GM18505 (cell line): ENCODE measurements at regions not wholly inside any gene's neighbourhood (a gene's known extent, or its start where the extent isn't known, plus 50 kb on each side); places are given as distances from the start of the nearest gene placed in this dataset.
"Not testable (repeated sequence)": the region's sequence is repeated elsewhere in the genome, so short reads cannot be mapped to it uniquely, and the experiment has no call there.

Experiments used
- ATAC-seq: cut with Tn5 transposase; IDR thresholded peaks from one replicate; pipeline ENCODE4 v1.9.1; 2021; ENCODE audit not compliant: unreplicated experiment
- POLR2A ChIP-seq: IDR thresholded peaks from 4 replicates; pipeline ENCODE4 v1.6.1; 2011; ENCODE audit warnings: borderline replicate concordance; ENCODE audit not compliant: insufficient read depth, insufficient read length; ENCODE audit errors: extremely low read depth

DNA sequence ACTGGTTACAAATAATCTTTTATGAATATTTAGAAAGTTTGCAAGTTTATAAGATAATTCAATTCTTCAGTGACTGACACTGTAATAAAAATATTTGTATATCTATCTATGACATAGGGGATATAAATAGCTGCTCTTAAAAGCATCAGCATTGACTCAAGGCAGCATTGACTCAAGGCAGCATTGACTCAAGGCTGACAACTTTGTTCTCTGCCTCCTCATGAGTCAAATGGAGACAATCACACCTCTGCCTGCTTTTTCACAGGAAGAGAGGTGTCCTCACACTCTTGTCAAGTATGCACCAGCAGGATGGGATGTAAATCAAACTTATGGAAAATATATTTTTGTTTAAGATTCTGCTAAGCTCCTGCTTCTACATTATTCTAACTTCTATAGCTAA lies 1173.1 kb downstream of the NSUN3 start:
- no peak for ATAC-seq
- TF ChIP-seq POLR2A: no peak

DNA sequence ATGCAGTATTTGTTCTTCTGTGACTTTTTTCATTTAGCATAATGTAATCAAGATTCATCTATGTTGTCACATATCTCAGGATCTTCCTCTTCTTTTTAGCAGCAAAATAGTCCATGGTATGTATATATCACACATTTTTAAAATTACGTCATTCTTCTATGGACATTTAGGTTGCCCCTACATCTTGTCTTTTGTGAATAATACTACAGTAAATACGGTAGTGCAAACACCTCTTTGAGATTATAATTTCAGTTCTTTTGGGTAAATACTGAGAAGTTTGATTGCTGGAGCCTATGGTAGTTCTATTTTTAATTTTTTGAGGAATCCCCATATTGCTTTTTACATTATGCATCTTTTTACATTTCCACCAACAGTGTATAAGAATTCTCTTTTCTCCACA lies 1174.9 kb downstream of the NSUN3 start:
- ATAC-seq: no peak
- no peak for TF ChIP-seq POLR2A

DNA sequence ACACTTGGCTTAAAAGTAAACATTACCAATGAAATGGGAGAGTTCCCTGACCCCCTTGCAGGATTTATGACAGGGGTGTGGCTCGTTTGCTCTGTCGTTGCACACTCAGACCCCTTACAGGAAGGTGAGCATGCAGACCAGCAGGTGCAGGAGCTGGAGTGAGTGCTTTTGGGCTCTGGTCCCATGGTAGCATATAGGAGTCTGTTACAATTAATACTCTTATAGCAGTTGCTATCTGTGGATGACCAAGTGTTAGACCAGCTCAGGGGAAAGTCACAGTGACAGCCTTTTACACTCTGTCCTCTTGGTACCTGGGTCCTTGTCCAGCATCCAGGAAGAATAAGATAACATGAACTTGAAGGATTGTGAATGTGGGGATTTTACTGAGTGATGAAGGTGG lies 1177.5 kb downstream of the NSUN3 start:
- ATAC-seq: no peak

DNA sequence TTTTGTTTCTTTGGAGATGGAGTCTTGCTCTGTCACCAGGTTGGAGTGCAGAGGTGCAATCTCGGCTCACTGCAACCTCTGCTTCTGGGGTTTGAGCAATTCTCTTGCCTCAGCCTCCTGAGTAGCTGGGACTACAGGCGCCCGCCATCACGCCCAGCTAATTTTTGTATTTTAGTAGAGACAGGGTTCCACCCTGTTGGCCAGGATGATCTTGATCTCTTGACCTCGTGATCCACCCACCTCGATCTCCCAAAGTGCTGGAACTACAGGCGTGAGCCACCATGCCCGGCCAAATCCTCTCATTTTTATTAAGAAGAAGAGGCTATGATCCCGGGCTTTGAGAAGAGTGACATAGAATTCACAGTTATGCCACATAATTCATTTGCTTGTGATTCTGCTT lies 1178.4 kb downstream of the NSUN3 start:
- not testable (repeated sequence) for ATAC-seq

More for the DNA sequence above, 1177.5 kb downstream of the NSUN3 start:
- TF ChIP-seq POLR2A: no peak

DNA sequence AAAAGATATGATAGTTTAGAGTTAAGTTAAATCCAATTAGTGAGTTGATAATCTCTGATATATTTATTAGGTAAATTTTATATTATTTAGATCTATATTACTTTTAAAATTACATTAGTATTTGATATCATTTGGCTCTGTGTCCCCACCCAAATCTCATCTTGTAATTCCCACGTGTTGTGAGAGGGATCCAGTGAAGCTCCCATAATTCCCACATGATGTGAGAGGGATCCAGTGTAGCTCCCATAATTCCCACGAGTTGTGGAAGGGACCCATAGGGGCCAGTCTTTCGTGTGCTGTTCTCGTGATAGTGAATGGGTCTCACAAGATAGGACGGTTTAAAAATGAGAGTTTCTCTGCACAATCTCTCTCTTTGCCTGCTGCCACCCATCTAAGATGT lies 1183.6 kb downstream of the NSUN3 start:
- ATAC-seq: no peak
- TF ChIP-seq POLR2A: no peak

DNA sequence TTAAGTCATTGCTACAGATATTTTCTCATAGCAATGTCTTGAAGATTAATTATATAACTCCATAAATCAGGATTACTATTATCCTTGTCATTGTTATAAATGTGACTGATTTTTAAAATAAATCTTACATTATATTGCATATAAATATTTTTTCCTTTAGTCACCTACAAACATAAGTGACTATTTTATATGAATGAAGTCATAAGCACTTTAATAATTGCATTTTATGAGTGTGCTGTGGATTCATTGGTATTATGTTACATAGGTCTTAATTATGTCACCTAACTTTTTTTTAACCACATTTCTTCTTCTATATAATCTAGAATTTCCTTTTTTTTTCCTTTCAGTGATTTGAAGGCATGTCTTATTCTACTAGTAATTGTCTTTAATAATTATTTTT lies 1191.2 kb downstream of the NSUN3 start:
- TF ChIP-seq POLR2A: no peak

DNA sequence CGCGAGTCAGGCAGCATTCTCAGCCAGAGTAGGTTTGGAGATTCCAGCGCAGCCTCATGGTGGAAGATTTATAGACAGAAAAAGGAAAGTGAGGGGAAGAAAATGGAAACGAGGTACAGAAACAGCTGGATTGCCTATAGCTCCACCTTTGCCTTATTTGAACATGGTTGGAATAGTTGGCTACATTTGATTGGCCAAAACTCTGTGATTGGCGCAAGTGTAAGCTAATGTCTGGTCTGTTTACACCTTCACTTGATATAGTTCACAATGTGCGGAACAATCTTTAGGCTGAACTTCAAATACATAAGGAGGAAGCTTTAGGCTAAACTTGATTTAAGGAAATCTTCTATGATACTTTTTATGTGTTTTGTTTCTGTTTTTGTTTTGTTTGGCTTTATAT lies 1191.9 kb downstream of the NSUN3 start:
- no peak for ATAC-seq
- TF ChIP-seq POLR2A: no peak

More for the DNA sequence above, 1191.2 kb downstream of the NSUN3 start:
- ATAC-seq: no peak

DNA sequence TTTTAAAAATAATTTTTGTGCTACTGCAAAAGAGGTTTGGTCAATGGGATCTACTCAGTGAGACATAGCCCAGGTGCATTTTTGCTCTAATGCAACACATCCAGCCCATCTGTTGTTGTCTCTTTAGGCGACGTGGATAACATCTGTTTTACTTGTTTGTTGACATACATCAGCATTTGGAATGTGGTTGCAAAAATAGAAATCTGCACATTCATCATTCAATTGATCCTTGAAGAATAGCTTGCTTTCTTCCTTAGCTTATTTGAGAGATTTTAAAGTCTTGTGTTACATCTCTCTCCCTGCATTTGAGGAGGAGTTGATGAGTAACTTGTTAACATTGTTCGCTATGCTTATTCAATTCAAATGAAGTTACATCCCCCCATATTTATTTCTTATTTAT lies 1202.3 kb downstream of the NSUN3 start:
- ATAC-seq: no peak
- TF ChIP-seq POLR2A: no peak

DNA sequence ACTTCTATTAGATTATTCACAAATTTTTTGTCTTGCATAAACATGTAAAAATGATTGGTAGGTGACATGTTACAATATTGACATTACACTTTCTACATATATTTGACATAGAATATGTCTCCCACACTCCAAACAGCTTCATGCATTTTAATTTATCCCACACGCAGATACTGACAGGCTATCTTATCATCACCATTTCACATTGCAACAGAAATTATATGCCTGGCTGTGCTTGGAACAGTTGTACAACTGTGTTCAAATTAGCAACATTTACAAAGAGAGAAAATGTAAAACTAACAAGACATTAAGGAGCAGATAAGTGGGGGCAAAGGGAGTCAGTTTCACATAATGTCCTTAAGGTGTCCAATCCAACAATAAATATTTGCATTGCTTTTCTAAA lies 1208.5 kb downstream of the NSUN3 start:
- ATAC-seq: no peak
- TF ChIP-seq POLR2A: no peak

DNA sequence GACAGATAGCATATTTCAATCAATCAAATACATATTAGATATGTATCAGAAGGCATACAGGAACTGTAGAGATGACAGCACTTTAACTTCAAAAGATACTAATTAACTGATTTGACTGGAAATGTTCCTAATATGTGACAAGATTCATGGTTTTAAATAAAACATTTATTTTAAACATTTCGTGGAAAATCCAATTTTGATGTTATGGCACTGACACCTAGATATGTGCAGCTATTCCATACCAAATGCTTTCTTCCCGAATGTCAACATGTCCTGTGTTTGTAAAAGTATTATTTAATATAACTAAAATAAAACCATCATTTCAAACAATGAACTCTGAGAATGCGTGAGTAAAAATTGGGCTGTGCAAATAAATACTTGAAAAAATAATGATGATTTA lies 1209.3 kb downstream of the NSUN3 start:
- ATAC-seq: no peak
- no peak for TF ChIP-seq POLR2A

DNA sequence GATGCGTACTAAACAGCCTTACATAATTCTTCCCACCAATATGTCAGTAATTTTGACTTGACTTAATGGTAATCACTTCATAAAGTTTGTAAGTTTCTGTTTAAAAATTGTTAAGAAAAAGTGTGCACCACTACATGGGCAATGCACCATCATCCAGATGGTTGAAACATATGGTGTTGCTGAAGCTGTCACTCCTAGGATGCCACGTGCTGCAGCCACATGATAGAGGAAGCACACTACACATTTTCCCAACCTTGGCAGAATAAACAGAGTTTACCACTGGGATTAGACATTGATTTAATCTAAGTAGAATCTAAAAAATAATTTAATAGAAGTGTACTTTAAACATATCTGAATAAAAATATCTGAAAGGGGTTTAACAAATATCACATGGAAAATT lies 1209.9 kb downstream of the NSUN3 start:
- TF ChIP-seq POLR2A: no peak
- ATAC-seq: no peak

DNA sequence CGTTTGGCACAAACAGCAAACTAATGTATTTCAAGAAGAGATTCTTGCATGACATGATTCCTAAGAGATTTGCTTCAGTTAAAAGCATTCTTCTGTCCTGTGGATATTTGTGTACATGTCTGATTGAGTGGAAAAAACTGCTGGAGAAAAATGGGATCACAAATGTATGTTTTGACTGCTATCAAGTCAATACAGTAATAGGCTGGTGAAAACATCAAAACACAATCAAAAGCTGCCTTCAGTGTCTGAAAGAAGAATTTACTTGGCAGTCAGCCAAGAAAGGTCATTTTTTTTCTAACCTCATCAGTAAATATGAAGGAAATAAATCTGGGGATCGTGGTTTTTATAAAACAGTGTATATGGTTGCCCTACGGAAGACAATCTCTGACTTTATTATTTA lies 1214.8 kb downstream of the NSUN3 start:
- no peak for TF ChIP-seq POLR2A
- ATAC-seq: no peak

DNA sequence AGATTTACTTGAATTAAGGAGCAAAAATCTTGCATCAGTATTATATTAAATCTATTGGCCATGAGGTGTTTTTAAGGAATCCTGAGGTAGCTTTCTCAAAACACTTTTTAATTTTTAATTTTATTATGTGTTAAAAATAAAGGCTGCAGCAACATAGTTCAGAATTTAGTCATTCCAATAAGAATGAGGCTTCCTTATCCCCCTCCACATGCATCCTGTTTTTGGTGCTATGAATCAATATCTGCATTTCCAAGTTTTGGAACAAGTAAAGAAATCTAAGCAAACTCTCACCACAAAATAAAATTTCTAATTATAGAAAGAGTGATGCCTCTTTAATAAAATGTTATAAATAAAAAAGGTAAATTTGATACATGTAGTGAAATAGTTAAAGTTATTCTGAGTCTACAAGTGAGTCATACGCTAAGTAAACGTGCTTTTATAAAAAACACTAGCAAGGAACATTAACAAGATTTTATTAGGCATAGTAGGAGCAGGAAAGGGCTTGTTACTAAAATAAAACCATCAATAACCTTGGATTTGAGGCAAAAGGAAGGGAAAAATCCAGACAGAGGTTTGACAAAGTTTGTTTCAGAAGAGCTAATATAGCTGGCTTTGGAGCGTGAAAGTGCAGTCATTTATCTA lies 1218.0 kb downstream of the NSUN3 start:
- no peak for ATAC-seq
- TF ChIP-seq POLR2A: no peak

DNA sequence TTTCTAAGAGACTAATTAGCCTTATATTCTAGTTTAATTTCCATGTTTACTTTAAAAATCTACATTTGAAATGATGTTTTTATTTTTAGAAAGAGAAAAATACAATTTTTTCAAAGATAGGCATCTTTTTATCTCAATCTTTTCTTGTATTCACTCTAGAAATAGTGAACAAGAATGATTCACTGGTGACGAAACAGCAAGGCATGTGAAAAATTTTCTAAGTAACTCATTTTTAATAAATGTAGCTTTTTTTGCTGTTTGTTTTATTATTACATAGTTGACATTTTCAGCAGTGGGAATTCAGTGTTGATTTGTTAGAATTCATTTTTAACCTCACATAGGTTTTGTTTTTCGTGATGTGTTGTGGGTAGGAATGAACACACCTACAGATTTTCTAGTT lies 1226.4 kb downstream of the NSUN3 start:
- ATAC-seq: no peak
- TF ChIP-seq POLR2A: no peak

DNA sequence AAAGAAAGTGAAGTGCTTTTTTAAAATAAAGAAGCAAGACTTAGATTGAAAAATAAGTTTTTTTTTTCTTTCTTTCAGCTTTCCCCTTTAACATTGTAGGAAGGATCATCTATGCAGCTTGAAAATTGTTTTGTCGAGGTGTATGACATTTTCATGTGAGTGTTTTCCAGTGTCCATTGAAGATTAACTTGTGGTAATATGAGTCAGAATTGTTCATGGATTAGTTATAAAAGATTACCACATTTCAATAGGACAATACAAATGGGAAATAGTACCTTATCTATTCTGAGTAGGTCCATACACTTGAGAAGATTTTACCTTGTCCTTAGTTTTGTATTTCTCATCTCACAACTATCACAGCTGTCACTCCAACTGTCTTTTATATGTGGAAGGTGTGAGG lies 1234.7 kb downstream of the NSUN3 start:
- no peak for TF ChIP-seq POLR2A
- no peak for ATAC-seq

DNA sequence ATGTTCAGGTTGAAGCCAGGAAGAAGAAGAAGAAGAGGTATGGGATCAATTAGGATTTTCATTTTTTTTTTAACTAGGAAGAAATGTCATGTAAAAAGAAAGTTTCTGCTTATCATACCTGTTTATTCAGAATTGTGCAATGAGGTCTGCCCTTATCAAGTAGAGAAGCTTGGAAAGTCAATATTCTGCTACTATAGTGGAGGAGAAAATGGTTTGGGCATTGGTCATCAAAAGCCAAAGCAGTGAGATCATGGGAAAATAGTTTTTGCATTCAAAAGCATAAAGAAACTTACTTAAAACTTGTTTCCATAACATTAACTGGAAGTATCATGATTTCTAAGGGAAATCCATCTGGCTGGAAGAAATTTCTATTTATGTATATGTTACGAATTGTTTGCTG lies 1239.2 kb downstream of the NSUN3 start:
- no peak for TF ChIP-seq POLR2A
- no peak for ATAC-seq

DNA sequence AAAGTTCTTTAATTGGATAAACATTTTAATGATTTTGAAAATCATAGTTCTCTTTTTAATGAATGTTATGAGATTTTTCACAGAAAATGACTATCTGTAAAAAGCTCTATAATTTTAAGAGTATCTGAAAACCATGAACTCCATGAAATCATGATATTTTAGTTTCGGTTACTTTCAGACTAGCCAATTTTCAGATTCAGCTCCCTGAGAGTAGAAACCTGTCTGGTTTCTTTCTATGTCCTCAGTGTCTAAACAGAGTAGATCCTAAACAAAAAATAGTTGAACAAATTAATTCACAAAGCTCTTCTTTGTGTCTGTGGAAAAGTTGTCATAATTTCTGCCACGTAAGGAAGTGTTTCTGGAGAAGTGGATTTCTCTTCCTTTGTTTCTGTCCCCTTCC lies 1247.7 kb downstream of the NSUN3 start:
- TF ChIP-seq POLR2A: no peak
- no peak for ATAC-seq
